Stomach (tissue), 8 donors: ENCODE measurements at regions not wholly inside any gene's neighbourhood (a gene's known extent, or its start where the extent isn't known, plus 50 kb on each side); places are given as distances from the start of the nearest gene placed in this dataset.

Experiments
- DNase-seq, 2 donors: peaks; one replicate each; pipeline versions ENCODE4 v3.0.0 to v3.0.0-alpha.2; 2013 to 2019
- H3K27ac ChIP-seq, 5 donors: fragments of 200-600 bp in 4 of 5; sonication (generic) in 4 of 5; one replicate each; pipeline ENCODE4 v1.5.1; 2013 to 2019; ENCODE audit warnings: mild to moderate bottlenecking in 1 of 5, moderate library complexity in 1 of 5
- H3K27me3 ChIP-seq, 3 donors: fragments of 200-600 bp; sonication (generic); one replicate each; pipeline ENCODE4 v1.5.1; 2017 to 2019; ENCODE audit warnings: mixed run types in 1 of 3
- H3K36me3 ChIP-seq, 4 donors: fragments of 200-600 bp; sonication (generic); 1 replicate in 3 of 4; 2 replicates in 1 of 4; pipeline ENCODE4 v1.5.1; 2016 to 2019
- H3K4me1 ChIP-seq, 4 donors: fragments of 200-600 bp; sonication (generic); one replicate each; pipeline ENCODE4 v1.5.1; 2016 to 2019
- H3K4me3 ChIP-seq, 4 donors: fragments of 200-600 bp; sonication (generic) in 3 of 4; one replicate each; pipeline ENCODE4 v1.5.1; 2016 to 2019; ENCODE audit warnings: mild to moderate bottlenecking in 1 of 4
- H3K9me3 ChIP-seq, 4 donors: fragments of 200-600 bp; sonication (generic); one replicate each; pipeline ENCODE4 v1.5.1; 2016 to 2019
- CTCF ChIP-seq, 7 experiments: fragments of 450-650 bp in 4 of 7; fragments of 200-600 bp in 3 of 7; sonication (generic) in 3 of 7; IDR thresholded peaks; one replicate each; pipeline ENCODE4 v1.5.1; 2016 to 2019; ENCODE audit warnings: antibody characterized with exemption in 7 of 7, control low read depth in 2 of 7, mild to moderate bottlenecking in 1 of 7
- EP300 ChIP-seq: sonication (generic); formaldehyde crosslinking; IDR thresholded peaks from one replicate; pipeline ENCODE4 v1.6.1; 2017; ENCODE audit warnings: antibody characterized with exemption
- POLR2A ChIP-seq, 4 donors: fragments of 450-650 bp; IDR thresholded peaks; one replicate each; pipeline ENCODE4 v1.6.1; 2016; ENCODE audit warnings: antibody characterized with exemption in 4 of 4, control low read depth in 2 of 4, mild to moderate bottlenecking in 1 of 4, moderate library complexity in 1 of 4
- POLR2AphosphoS5 ChIP-seq, 3 donors: sonication (generic); formaldehyde crosslinking; IDR thresholded peaks; one replicate each; pipeline ENCODE4 v1.6.1; 2016; ENCODE audit warnings: antibody characterized with exemption in 3 of 3
- WGBS, 5 donors: extraction: QIAGEN DNeasy Blood & Tissue Kit in 3 of 5; methylation state at CpG; one replicate each; pipeline versions ENCODE4 v1.1.5 to v1.1.7; 2013 to 2018; 5-methylcytosine and 5-hydroxymethylcytosine counted together
- intact Hi-C: fragments of 100-400 bp; cut with DNase I; formaldehyde crosslinking; loops from one replicate; pipeline ENCODE4 v1.15.1; 2023; ENCODE audit warnings: low total_unique reads
- donor health status: healthy with polysubstance abuse.
- donor health status: Bipolar disorder and iron deficiency.
- donor health status: healthy.

GRCh38 chr18:47418746-47419145 lies 167.3 kb upstream of the SKOR2 start:
- no peak for DNase-seq
- H3K9me3 ChIP-seq, result no peaks in the 10 kb centered on the region
- H3K27ac ChIP-seq, result no peak overlapping the region
- H3K36me3 ChIP-seq, result no peaks in the 10 kb centered on the region
- TF ChIP-seq CTCF (IDR thresholded peaks at IDR 0.05) (no peak), POLR2AphosphoS5 (IDR thresholded peaks at IDR 0.05) (no peak), POLR2A (IDR thresholded peaks at IDR 0.05) (no peak), EP300 (no peak)
- peaks cover 0 to 39% (median 0%) of the 10 kb centered on the region in 3 donors for H3K27me3 ChIP-seq
- no peak overlapping the region for H3K4me3 ChIP-seq
- 46 to 62% (median 58%) methylated on average over 3 of the region's 3 CpGs for WGBS, 5 donors
- no peaks in the 10 kb centered on the region for H3K4me1 ChIP-seq
- intact Hi-C loops, result no loop called here

GRCh38 chr18:47417807-47418206 lies 166.3 kb upstream of the SKOR2 start:
- WGBS, 5 donors, result 46 to 67% (median 60%) methylated on average over 2 of the region's 2 CpGs
- no peak for TF ChIP-seq EP300
- TF ChIP-seq CTCF (IDR thresholded peaks at IDR 0.05), result no peak
- no peak for TF ChIP-seq POLR2A (IDR thresholded peaks at IDR 0.05)
- TF ChIP-seq POLR2AphosphoS5 (IDR thresholded peaks at IDR 0.05), result no peak
- intact Hi-C loops, result no loop called here
- Histone ChIP-seq H3K36me3 (no peaks in the 10 kb centered on the region), H3K27ac (no peak overlapping the region), H3K4me3 (no peak overlapping the region), H3K9me3 (no peaks in the 10 kb centered on the region), H3K27me3 (peaks cover 0 to 39% (median 4%) of the 10 kb centered on the region in 3 donors), H3K4me1 (no peaks in the 10 kb centered on the region)
- no peak for DNase-seq

- no peak overlapping the region for H3K27ac ChIP-seq
- WGBS, 5 donors, result 50 to 58% (median 53%) methylated on average over 4 of the region's 4 CpGs
- H3K36me3 ChIP-seq, result no peaks in the 10 kb centered on the region
- no peak for DNase-seq
- TF ChIP-seq POLR2A (IDR thresholded peaks at IDR 0.05), result no peak
- TF ChIP-seq POLR2AphosphoS5 (IDR thresholded peaks at IDR 0.05), result no peak
- TF ChIP-seq EP300, result no peak
- no peak for TF ChIP-seq CTCF (IDR thresholded peaks at IDR 0.05)
- H3K4me1 ChIP-seq, result no peaks in the 10 kb centered on the region
- intact Hi-C loops, result no loop called here
- H3K9me3 ChIP-seq, result no peaks in the 10 kb centered on the region
- H3K4me3 ChIP-seq, result no peak overlapping the region
- H3K27me3 ChIP-seq, result peaks cover 0 to 39% (median 4%) of the 10 kb centered on the region in 3 donors
These were observed 164.4 kb upstream of the SKOR2 start for GRCh38 chr18:47415881-47416280.

- Histone ChIP-seq H3K36me3 (no peaks in the 10 kb centered on the region), H3K4me3 (no peak overlapping the region), H3K27ac (no peak overlapping the region), H3K27me3 (peaks cover 0 to 27% (median 4%) of the 10 kb centered on the region in 3 donors), H3K9me3 (no peaks in the 10 kb centered on the region), H3K4me1 (no peaks in the 10 kb centered on the region)
- no peak for TF ChIP-seq POLR2A (IDR thresholded peaks at IDR 0.05)
- WGBS, 5 donors, result 8 to 33% (median 24%) methylated on average over 2 of the region's 2 CpGs
- DNase-seq, result peak; percentile 26 to 40
- intact Hi-C loops, result no loop called here
These were observed 161.9 kb upstream of the SKOR2 start for GRCh38 chr18:47413327-47413726.

GRCh38 chr18:47412924-47413323 lies 161.5 kb upstream of the SKOR2 start:
- no peak for DNase-seq
- Histone ChIP-seq H3K4me3 (no peak overlapping the region), H3K36me3 (no peaks in the 10 kb centered on the region), H3K27me3 (peaks cover 0 to 23% (median 4%) of the 10 kb centered on the region in 3 donors), H3K9me3 (no peaks in the 10 kb centered on the region), H3K4me1 (no peaks in the 10 kb centered on the region), H3K27ac (no peak overlapping the region)
- 43 to 79% (median 59%) methylated on average over 1 of the region's 1 CpG for WGBS, 5 donors
- TF ChIP-seq POLR2AphosphoS5 (IDR thresholded peaks at IDR 0.05), result no peak
- no peak for TF ChIP-seq EP300
- TF ChIP-seq CTCF (IDR thresholded peaks at IDR 0.05), result no peak
- TF ChIP-seq POLR2A (IDR thresholded peaks at IDR 0.05), result no peak
- intact Hi-C loops, result no loop called here
